GM12874 (cell line): ENCODE measurements at regions not wholly inside any gene's neighbourhood (a gene's known extent, or its start where the extent isn't known, plus 50 kb on each side); places are given as distances from the start of the nearest gene placed in this dataset.

Experiments
- TF ChIP-seq, protein P1 (sequence below): IDR thresholded peaks from 2 replicates; pipeline ENCODE4 v1.5.1; 2011; ENCODE audit warnings: low read depth, mild to moderate bottlenecking, control low read depth, low read length, moderate library complexity; ENCODE audit not compliant: insufficient read depth

DNA sequence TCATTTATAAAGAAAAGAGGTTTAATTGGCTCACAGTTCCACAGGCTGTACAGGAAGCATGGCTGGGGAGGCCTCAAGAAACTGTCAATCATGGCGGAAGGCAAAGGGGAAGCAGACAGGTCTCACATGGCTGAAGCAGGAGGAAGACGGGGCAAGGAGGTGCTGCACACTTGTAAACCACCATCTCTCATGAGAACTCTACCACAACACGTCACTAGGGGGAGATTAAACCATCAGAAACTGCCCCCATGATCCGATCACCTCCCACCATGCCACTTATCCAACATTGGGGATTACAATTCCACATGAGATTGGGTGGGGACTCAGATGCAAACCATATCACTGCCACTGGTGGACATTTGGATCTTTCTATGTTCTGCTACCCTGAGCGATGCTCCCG lies 351.4 kb downstream of the NPHP4 start:
- TF ChIP-seq, protein P1, sequence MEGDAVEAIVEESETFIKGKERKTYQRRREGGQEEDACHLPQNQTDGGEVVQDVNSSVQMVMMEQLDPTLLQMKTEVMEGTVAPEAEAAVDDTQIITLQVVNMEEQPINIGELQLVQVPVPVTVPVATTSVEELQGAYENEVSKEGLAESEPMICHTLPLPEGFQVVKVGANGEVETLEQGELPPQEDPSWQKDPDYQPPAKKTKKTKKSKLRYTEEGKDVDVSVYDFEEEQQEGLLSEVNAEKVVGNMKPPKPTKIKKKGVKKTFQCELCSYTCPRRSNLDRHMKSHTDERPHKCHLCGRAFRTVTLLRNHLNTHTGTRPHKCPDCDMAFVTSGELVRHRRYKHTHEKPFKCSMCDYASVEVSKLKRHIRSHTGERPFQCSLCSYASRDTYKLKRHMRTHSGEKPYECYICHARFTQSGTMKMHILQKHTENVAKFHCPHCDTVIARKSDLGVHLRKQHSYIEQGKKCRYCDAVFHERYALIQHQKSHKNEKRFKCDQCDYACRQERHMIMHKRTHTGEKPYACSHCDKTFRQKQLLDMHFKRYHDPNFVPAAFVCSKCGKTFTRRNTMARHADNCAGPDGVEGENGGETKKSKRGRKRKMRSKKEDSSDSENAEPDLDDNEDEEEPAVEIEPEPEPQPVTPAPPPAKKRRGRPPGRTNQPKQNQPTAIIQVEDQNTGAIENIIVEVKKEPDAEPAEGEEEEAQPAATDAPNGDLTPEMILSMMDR, result no peak

DNA sequence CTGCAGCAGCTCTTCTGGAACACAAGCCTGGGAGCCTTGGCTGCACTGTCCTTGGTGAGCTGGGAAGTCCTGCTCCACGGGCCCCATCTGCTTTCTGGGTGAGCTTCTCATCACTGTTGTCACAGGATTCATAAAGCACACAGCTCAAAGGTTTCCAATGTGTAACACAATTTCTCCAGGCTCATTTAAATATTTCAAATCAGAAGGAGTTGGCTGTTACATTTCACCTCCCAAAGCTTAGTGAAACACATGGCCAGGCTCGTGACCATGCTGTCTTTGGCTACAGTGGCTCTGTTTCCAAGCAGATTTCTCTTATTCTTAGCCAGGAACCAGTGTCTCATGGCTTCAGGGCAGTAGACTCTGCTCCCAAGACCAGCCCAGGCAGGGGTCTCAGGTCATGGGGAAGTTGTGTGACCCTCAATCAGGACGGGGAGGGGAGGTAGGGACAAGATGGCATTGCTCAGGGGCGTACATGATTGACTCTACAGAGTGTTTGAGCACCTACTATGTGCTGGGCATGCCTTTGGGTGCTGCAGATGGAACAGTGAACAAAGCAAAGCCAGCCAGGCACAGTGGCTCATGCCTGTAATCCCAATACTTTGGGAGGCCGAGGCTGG lies 353.0 kb downstream of the NPHP4 start:
- TF ChIP-seq, protein P1, result no peak

DNA sequence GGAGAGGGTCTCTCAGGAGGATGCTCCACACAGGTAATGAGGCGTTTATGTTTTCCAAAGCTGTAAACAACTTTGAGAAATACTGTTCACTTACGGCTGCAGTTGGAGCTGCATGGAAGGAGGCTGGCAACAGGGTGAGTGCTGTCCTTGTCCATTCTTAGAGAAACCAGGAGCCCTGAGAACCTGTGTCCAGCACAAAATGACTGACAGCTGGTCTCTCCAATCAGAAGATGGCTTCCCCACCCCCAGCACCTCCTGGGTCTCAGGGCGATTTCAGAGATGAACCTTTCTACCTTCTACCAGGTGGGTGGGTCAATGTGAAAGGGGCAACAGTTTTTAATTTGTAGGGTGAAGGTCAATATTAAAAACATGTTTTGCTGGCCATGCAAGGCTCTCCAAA lies 353.6 kb downstream of the NPHP4 start:
- TF ChIP-seq, protein P1, result no peak

DNA sequence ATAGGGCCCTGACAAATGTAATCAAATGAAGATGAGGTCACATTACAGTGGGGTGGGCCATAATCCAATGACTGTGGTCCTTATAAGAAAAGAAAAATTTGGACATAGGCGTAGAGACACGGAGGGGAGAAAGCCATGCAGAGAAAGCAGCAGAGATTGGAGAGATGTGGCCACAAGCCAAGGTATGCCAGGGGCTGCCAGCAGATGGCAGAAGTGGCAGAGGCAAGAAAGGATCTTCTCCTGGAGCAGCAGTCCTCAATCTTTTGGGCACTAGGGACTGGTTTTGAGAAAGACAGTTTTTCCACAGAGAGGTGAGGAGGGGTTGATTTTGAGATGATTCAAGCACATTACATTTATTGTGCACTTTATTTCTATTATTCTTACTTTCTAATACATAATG lies 355.1 kb downstream of the NPHP4 start:
- TF ChIP-seq, protein P1, result peak; percentile 51

DNA sequence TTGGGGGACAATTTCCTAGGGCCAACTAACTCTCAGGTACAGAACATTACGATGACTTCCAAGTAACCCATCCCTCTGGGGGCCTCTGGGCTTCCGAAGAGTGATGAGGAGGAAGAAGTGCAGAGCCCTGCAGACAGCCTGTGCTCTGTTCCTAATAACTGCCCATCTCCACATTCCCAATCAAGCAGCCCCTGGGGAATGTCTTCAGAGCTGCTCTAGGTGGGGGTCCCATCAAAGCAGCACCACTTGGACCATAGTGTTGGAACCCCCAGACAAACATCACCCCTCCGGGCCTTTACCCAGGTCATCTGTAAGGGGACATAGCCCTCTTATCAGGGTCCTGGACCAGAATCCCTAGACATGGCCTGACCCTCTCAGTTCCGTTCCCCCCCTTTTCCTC lies 357.3 kb downstream of the NPHP4 start:
- TF ChIP-seq, protein P1, result no peak

DNA sequence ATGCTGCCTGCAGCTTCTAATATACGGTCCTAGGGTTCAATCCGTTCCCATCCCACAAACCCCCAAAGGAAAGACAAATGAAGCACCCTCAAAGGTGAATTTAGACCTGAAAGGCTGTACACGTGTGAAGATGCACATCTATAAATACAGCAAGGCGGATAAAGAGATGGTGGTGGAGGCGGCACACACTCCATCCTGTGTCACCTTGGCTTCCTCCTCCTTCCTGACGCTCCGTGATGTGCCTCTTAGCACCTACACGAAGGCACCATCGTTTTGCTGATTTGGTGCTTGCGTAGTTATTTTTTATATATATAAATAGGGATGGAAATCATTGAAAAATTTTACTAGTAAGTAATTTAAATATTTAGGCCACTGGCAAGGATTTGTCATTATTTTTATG lies 359.4 kb downstream of the NPHP4 start:
- TF ChIP-seq, protein P1, result no peak

DNA sequence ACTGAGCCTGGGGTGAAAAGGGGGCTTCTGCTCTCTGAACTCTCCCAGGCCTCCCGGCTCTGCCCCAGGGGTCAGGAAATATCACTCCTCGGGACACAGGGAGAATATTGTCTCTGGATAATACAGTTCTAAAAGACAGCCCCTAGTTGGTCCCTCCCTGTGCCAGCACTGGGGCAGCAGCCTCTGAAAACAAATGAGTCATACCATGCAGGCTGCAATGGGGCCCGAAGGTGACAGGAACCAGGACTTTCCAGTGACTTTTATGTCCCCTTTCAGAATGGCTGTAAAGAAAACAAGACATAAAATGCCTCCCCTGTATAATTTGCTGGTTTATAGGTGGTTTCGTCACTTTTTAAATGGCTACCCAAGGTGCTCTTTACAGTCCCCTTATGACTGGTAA lies 360.0 kb downstream of the NPHP4 start:
- TF ChIP-seq, protein P1, result no peak
